Keratinocyte (primary cell): ENCODE measurements at regions not wholly inside any gene's neighbourhood (a gene's known extent, or its start where the extent isn't known, plus 50 kb on each side); places are given as distances from the start of the nearest gene placed in this dataset.

ENCODE experiments used
- EZH2 ChIP-seq: IDR thresholded peaks from one replicate; pipeline ENCODE4 v1.6.1; 2012; ENCODE audit warnings: inconsistent platforms, mild to moderate bottlenecking, low read length, moderate library complexity
- TF ChIP-seq, protein P1 (sequence below), 3 experiments: IDR thresholded peaks in 1 of 3; conservative IDR thresholded peaks in 1 of 3; optimal IDR thresholded peaks in 1 of 3; 2 replicates in 2 of 3; 3 replicates in 1 of 3; pipeline versions ENCODE3 to v1.5.1; 2011; ENCODE audit warnings: low read length in 3 of 3, mild to moderate bottlenecking in 3 of 3, moderate library complexity in 2 of 3, control low read depth in 1 of 3, inconsistent platforms in 1 of 3; ENCODE audit not compliant: insufficient read depth in 2 of 3; ENCODE audit errors: extremely low read depth in 1 of 3

DNA sequence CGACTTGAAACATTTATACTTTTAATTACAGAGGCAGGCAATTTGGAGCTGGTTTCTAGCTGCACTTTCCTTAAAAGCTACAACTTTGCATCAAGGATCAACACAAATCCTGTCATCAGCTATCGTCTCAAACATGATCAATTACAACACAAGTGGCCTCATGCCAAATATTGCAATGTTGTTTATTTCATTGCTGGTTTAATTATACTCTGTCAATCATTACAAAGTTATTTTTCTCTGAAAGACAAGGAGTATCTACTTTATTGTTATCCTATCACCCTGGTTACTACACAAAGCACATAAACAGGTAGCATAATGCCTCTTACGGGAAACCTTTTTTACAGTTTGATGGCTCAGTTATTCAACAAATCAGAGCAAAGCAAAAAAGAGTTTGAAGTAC is 58.0 kb upstream of the FOXB1 start:
- TF ChIP-seq, protein P1, sequence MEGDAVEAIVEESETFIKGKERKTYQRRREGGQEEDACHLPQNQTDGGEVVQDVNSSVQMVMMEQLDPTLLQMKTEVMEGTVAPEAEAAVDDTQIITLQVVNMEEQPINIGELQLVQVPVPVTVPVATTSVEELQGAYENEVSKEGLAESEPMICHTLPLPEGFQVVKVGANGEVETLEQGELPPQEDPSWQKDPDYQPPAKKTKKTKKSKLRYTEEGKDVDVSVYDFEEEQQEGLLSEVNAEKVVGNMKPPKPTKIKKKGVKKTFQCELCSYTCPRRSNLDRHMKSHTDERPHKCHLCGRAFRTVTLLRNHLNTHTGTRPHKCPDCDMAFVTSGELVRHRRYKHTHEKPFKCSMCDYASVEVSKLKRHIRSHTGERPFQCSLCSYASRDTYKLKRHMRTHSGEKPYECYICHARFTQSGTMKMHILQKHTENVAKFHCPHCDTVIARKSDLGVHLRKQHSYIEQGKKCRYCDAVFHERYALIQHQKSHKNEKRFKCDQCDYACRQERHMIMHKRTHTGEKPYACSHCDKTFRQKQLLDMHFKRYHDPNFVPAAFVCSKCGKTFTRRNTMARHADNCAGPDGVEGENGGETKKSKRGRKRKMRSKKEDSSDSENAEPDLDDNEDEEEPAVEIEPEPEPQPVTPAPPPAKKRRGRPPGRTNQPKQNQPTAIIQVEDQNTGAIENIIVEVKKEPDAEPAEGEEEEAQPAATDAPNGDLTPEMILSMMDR (optimal IDR thresholded peaks at IDR 0.05 in 1 of 3, IDR thresholded peaks at IDR 0.05 in 1 of 3, conservative IDR thresholded peaks at IDR 0.05 in 1 of 3; ENCODE audit: extremely low read depth in 1 of 3, insufficient read depth in 2 of 3, low read length in 3 of 3) = no peak
- no peak for TF ChIP-seq EZH2
